ENCODE measurements at regions not wholly inside any gene's neighbourhood (a gene's known extent, or its start where the extent isn't known, plus 50 kb on each side); places are given as distances from the start of the nearest gene placed in this dataset.

- no peak overlapping the region for H3K27ac ChIP-seq (ENCODE audit: low read depth, low read length)
- no peak for TF ChIP-seq CTCF (IDR thresholded peaks at IDR 0.05; ENCODE audit: extremely low read depth, low read depth, low read length)
These were observed 486.1 kb upstream of the IGFBP3 start for GRCh38 chr7:46407125-46407524.

GRCh38 chr7:46397591-46397990, 476.5 kb upstream of the IGFBP3 start:
- Histone ChIP-seq H3K79me2 (ENCODE audit: insufficient read depth, low read length) (no peaks in the 10 kb centered on the region), H3K27me3 (ENCODE audit: insufficient read depth, low read length) (no peaks in the 10 kb centered on the region), H3K9me3 (ENCODE audit: low read depth, low read length) (no peaks in the 10 kb centered on the region), H3K4me3 (ENCODE audit: insufficient read depth, low read length) (no peak overlapping the region), H2AFZ (ENCODE audit: low read length) (no peak overlapping the region), H3K36me3 (ENCODE audit: insufficient read depth, low read length) (no peaks in the 10 kb centered on the region), H3K4me2 (ENCODE audit: insufficient read depth, low read length) (no peak overlapping the region), H3K27ac (ENCODE audit: low read depth, low read length) (no peak overlapping the region), H3K4me1 (ENCODE audit: insufficient read depth, low read length) (no peaks in the 10 kb centered on the region), H4K20me1 (ENCODE audit: insufficient read depth, low read length) (no peaks in the 10 kb centered on the region)
- no peak for TF ChIP-seq CTCF (IDR thresholded peaks at IDR 0.05; ENCODE audit: extremely low read depth, low read depth, low read length)
- no peak for DNase-seq (ENCODE audit: insufficient read length, low spot score, missing footprints)

More at GRCh38 chr7:46407125-46407524, 486.1 kb upstream of the IGFBP3 start:
- Histone ChIP-seq H3K9me3 (ENCODE audit: low read depth, low read length) (no peaks in the 10 kb centered on the region), H3K36me3 (ENCODE audit: insufficient read depth, low read length) (no peaks in the 10 kb centered on the region), H3K27me3 (ENCODE audit: insufficient read depth, low read length) (no peaks in the 10 kb centered on the region), H3K79me2 (ENCODE audit: insufficient read depth, low read length) (no peaks in the 10 kb centered on the region), H3K4me2 (ENCODE audit: insufficient read depth, low read length) (no peak overlapping the region), H2AFZ (ENCODE audit: low read length) (no peak overlapping the region), H3K4me1 (ENCODE audit: insufficient read depth, low read length) (no peaks in the 10 kb centered on the region), H3K4me3 (ENCODE audit: insufficient read depth, low read length) (no peak overlapping the region), H4K20me1 (ENCODE audit: insufficient read depth, low read length) (no peaks in the 10 kb centered on the region)
- no peak for DNase-seq (ENCODE audit: insufficient read length, low spot score, missing footprints)

GRCh38 chr7:46396481-46396880, 475.4 kb upstream of the IGFBP3 start:
- H3K4me1 ChIP-seq (ENCODE audit: insufficient read depth, low read length) = no peaks in the 10 kb centered on the region
- no peaks in the 10 kb centered on the region for H3K27me3 ChIP-seq (ENCODE audit: insufficient read depth, low read length)
- no peaks in the 10 kb centered on the region for H3K36me3 ChIP-seq (ENCODE audit: insufficient read depth, low read length)
- DNase-seq (ENCODE audit: insufficient read length, low spot score, missing footprints) = no peak
- H3K9me3 ChIP-seq (ENCODE audit: low read depth, low read length) = no peaks in the 10 kb centered on the region
- TF ChIP-seq CTCF (IDR thresholded peaks at IDR 0.05; ENCODE audit: extremely low read depth, low read depth, low read length) = no peak
- H3K4me2 ChIP-seq (ENCODE audit: insufficient read depth, low read length) = no peak overlapping the region
- no peak overlapping the region for H3K27ac ChIP-seq (ENCODE audit: low read depth, low read length)
- no peaks in the 10 kb centered on the region for H4K20me1 ChIP-seq (ENCODE audit: insufficient read depth, low read length)
- no peak overlapping the region for H2AFZ ChIP-seq (ENCODE audit: low read length)
- no peaks in the 10 kb centered on the region for H3K79me2 ChIP-seq (ENCODE audit: insufficient read depth, low read length)
- no peak overlapping the region for H3K4me3 ChIP-seq (ENCODE audit: insufficient read depth, low read length)

- Histone ChIP-seq H3K4me2 (ENCODE audit: insufficient read depth, low read length) (no peak overlapping the region), H3K9me3 (ENCODE audit: low read depth, low read length) (no peaks in the 10 kb centered on the region), H3K4me1 (ENCODE audit: insufficient read depth, low read length) (peaks cover under 1% of the 10 kb centered on the region), H3K27ac (ENCODE audit: low read depth, low read length) (no peak overlapping the region), H3K4me3 (ENCODE audit: insufficient read depth, low read length) (no peak overlapping the region), H4K20me1 (ENCODE audit: insufficient read depth, low read length) (no peaks in the 10 kb centered on the region), H3K79me2 (ENCODE audit: insufficient read depth, low read length) (no peaks in the 10 kb centered on the region), H3K27me3 (ENCODE audit: insufficient read depth, low read length) (no peaks in the 10 kb centered on the region), H3K36me3 (ENCODE audit: insufficient read depth, low read length) (no peaks in the 10 kb centered on the region), H2AFZ (ENCODE audit: low read length) (no peak overlapping the region)
- no peak for DNase-seq (ENCODE audit: insufficient read length, low spot score, missing footprints)
- no peak for TF ChIP-seq CTCF (IDR thresholded peaks at IDR 0.05; ENCODE audit: extremely low read depth, low read depth, low read length)
These were observed 472.1 kb upstream of the IGFBP3 start for GRCh38 chr7:46393142-46393541.

Data from osteoblast (primary cell).